Adipocyte (in vitro differentiated cells): ENCODE measurements at regions not wholly inside any gene's neighbourhood (a gene's known extent, or its start where the extent isn't known, plus 50 kb on each side); places are given as distances from the start of the nearest gene placed in this dataset.
"Not testable (repeated sequence)": the region's sequence is repeated elsewhere in the genome, so short reads cannot be mapped to it uniquely, and the experiment has no call there.

Experiments
- DNase-seq: peaks from one replicate; pipeline ENCODE4 v3.0.0-alpha.2; 2015; ENCODE audit warnings: low read depth
- H3K27me3 ChIP-seq: replicated peaks from 2 replicates; pipeline ENCODE4 v1.7.0; 2013; ENCODE audit warnings: mild to moderate bottlenecking, low read length, moderate library complexity; ENCODE audit not compliant: control insufficient read depth, insufficient read depth
- H3K36me3 ChIP-seq: 2 replicates; pipeline ENCODE4 v1.7.0; 2013; ENCODE audit warnings: low read length, mild to moderate bottlenecking, moderate library complexity; ENCODE audit not compliant: control insufficient read depth, insufficient read depth, severe bottlenecking
- H3K4me1 ChIP-seq: 2 replicates; pipeline ENCODE4 v1.7.0; 2013; ENCODE audit warnings: mild to moderate bottlenecking, low read length, moderate library complexity; ENCODE audit not compliant: control insufficient read depth, insufficient read depth
- H3K4me3 ChIP-seq: 2 replicates; pipeline ENCODE4 v1.7.0; 2013; ENCODE audit warnings: mild to moderate bottlenecking, low read length, moderate library complexity
- H3K9ac ChIP-seq: 2 replicates; pipeline ENCODE4 v1.7.0; 2013; ENCODE audit warnings: mild to moderate bottlenecking, low read length, moderate library complexity
- H3K9me3 ChIP-seq: 2 replicates; pipeline ENCODE4 v1.7.0; 2013; ENCODE audit warnings: mild to moderate bottlenecking, low read length, moderate library complexity; ENCODE audit not compliant: control insufficient read depth

DNA sequence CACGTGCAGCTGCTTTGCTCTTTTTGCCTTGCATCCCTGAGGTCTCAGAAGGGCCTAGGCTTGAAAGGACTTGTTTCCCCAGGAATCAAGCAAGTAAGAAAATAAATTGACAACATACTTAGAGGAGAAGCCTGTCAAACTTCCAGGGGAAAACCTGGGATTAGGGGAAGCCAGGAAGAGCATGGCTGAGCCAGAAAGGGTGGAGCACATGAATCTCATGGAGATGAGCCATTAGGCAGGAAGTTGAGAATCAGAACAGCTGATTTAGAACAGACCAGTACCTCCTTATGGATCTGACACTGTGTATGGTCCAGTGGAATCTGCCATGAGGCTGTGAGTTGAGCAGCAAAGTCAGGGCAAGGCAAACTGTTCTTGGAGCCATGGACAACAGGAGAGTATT, 511.0 kb downstream of the RPIA start:
- H3K4me3 ChIP-seq, H3K4me1 ChIP-seq, H3K9ac ChIP-seq, DNase-seq, H3K36me3 ChIP-seq, H3K9me3 ChIP-seq, H3K27me3 ChIP-seq: not testable (repeated sequence)

DNA sequence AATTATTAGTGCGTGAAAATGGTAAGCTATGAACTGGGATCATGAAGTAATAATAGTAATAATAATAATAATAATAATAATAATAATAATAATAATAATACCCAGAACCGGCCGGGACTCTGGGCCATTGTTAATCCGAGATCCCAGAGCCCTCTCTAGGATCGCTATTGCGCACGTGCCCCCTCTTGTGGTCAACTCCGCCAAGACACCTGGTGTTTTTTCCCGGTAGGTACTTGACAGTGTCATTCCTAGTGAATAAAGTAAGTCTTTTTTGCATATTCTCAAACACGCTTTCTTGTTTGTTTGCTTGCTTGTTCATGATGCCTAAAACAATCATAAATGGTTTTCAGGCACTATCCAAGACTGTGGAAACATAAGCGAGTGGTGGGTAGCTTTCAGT, 513.7 kb downstream of the RPIA start:
- H3K9ac ChIP-seq, H3K9me3 ChIP-seq, H3K27me3 ChIP-seq, H3K4me3 ChIP-seq, H3K36me3 ChIP-seq, H3K4me1 ChIP-seq: not testable (repeated sequence)
- peak; percentile 11 for DNase-seq

DNA sequence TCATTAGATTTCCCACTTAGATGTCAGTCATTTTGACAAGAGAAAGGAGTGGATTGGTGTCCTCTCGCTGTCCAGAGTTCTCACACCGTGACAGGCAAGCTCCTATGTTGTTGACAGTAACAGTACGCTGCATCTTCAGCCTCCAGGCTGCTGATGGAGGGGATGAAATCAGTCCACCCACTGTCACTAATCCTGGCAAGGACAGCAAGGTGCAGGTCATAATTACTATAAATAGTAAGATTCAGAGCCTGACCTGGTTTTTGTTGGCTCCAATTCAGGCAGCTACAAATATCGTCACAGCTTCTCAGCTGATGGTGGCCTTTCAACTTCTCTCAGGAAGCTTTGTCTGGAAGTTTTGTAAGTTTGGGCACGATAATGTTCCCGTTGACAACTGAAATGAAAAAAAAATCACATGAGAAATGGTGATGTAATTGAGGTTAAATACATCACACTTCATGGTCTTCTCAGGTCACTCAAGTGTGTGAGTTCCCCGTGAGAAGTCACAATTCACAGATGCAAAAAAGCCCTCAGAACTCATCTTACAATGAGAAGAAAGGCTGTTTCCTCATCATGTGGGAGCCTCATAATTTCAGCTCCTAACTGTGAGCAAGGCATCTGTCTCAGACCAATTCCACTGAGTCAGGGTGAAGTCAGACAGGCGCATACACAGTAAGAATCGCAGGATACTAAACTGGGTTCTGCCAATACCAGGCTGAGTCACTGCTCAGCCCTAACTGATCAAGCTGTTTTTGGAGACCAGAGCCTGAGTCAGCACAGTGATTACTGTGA, 516.9 kb downstream of the RPIA start:
- not testable (repeated sequence) for H3K4me1 ChIP-seq, H3K9me3 ChIP-seq, H3K9ac ChIP-seq, H3K4me3 ChIP-seq, H3K27me3 ChIP-seq, H3K36me3 ChIP-seq
- peak; percentile 4 for DNase-seq

DNA sequence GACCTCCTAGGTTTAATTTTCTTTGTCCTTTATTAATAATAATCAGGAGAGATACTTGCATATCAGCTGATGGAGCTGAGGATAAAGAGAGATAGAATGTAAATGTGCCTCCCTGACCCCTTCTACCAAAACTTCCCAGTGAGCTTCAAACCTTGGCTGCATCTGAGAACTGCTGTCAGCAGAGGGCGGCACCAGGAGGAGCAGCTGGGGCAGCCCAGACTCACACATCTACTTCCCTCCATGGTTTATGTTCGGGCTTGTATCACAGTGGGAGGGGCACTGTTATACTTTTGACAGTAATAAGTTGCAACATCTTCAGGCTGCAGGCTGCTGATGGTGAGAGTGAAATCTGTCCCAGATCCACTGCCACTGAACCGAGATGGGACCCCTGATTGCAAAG, 521.7 kb downstream of the RPIA start:
- H3K9ac ChIP-seq, H3K4me3 ChIP-seq, H3K27me3 ChIP-seq, H3K4me1 ChIP-seq, H3K9me3 ChIP-seq, H3K36me3 ChIP-seq: not testable (repeated sequence)
- DNase-seq, result peak; percentile 15

DNA sequence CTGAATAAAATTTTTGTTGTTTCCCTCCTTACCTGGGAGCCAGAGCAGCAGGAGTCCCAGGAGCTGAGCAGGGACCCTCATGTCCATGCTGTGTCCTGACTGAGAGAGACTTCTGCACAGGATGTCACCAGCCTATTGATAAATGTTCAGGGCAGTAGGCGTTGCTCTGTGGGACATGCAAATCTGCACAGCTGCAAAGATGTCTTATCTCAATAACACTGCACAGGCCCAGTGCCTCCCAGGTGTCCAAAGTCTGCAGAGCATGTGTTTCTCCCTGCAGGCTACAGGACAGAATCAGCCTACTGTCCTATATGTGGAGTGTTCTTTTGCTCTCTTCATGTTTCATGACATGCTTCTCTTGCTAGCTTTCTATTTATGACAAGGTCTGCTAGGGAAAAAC, 522.3 kb downstream of the RPIA start:
- H3K9me3 ChIP-seq, result not testable (repeated sequence)

DNA sequence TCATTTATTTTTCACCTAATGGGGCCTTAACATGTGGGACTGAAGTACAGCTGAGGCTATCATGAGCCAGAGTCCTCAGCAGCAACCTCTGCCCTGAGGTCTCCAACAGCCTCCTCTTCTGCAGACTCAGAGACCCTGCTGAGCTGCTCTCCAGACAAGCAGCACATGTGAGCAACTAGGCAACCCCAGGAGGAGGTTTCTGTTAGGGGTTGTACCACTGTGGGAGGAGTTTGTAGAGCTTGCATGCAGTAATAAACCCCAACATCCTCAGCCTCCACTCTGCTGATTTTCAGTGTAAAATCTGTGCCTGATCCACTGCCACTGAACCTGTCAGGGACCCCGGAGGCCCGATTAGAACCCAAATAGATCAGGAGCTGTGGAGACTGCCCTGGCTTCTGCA, 530.0 kb downstream of the RPIA start:
- not testable (repeated sequence) for DNase-seq, H3K4me1 ChIP-seq, H3K36me3 ChIP-seq, H3K4me3 ChIP-seq, H3K9me3 ChIP-seq, H3K9ac ChIP-seq, H3K27me3 ChIP-seq

More for the DNA sequence above, 522.3 kb downstream of the RPIA start:
- H3K27me3 ChIP-seq, H3K4me3 ChIP-seq, H3K4me1 ChIP-seq, H3K9ac ChIP-seq, DNase-seq, H3K36me3 ChIP-seq: not testable (repeated sequence)

DNA sequence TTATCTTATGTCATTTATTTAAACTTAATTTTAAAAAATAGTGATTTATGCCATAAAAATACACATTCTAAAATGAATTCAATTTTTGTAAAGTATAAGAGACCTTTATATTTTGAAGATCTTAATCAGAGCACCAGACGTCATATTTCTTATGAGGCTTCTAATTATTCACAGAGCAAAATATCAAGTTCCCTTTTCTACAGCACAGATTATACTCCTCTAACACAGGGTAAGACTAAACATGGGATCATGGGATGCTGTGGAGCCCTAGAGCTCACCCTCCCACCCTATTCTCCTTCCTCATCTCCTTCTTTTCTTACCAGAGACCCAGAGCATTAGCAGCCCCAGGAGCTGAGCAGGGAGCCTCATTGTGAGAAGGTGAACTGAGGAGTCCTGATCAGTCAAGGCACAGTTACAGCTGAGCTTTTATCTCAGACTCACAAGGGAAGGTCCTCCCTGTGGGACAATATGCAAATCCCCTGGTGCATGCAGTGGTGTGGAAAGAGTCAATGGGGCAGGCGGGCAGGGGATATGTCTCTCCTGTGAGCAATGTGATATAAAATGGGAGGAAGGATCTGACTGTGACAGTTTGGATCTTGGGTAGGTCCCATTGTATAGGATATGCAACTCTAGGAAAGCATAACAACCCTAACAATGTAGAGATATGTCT, 530.7 kb downstream of the RPIA start:
- not testable (repeated sequence) for H3K4me3 ChIP-seq, H3K9me3 ChIP-seq, H3K36me3 ChIP-seq, H3K27me3 ChIP-seq, DNase-seq, H3K4me1 ChIP-seq, H3K9ac ChIP-seq

DNA sequence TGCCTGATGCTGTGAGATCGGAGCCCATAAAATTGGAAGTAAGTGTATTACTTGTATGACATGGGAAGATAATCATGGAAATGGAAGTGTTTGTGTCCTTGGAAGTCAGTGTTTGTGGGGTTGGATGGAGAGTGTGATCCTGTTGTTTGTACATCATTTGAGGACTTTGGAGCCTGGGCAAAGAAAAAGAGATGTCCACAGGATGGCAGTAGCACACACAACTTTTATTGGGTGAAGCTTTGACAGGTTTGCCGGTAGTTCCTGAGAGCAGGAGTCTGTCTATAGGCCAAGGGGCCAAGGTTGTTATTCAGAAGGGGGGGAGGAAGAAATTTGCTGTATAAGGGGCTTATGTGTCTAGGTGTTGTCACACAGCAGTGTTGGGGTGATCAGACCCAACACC, 533.3 kb downstream of the RPIA start:
- not testable (repeated sequence) for DNase-seq, H3K4me1 ChIP-seq, H3K9me3 ChIP-seq, H3K4me3 ChIP-seq, H3K9ac ChIP-seq, H3K27me3 ChIP-seq, H3K36me3 ChIP-seq

DNA sequence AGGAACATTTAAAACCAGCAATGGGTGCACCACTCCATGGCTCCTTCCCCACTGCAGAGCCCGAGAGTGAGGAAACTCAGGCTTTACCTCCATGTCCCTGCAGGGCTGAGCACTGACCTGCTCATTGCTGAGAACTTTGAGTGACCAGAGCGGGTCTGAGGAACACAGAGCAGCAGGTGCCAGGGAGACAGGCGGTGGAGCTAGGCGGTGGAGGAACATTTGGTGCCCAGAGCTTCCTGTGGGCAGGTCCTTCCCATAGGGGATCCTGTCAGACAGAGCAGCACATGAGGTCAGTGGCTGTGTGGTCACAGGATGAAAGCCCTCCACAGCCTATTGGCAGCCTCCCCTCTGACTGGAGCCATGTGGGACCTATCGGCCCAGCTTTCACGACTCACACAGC, 538.5 kb downstream of the RPIA start:
- not testable (repeated sequence) for H3K4me1 ChIP-seq, H3K9me3 ChIP-seq

DNA sequence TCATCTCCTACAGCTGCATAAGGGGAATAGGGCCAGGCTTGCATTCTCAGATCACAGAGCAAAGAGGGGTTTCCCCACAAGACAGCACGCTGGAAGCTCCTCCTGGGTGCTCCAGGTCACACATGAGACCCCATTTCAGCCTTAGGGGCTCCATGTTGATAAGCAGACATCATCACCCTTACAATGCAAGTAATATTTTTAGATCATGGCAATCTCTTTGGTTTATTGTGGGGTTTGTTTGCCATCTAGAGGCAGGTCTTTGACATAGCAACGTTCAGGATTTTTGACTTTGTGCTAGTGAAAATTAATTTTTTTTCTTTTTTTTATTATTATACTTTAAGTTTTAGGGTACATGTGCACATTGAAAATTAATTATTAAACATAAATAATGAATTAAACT, 539.8 kb downstream of the RPIA start:
- not testable (repeated sequence) for H3K9ac ChIP-seq

More for the DNA sequence above, 538.5 kb downstream of the RPIA start:
- not testable (repeated sequence) for H3K4me3 ChIP-seq, H3K27me3 ChIP-seq, DNase-seq, H3K36me3 ChIP-seq, H3K9ac ChIP-seq

DNA sequence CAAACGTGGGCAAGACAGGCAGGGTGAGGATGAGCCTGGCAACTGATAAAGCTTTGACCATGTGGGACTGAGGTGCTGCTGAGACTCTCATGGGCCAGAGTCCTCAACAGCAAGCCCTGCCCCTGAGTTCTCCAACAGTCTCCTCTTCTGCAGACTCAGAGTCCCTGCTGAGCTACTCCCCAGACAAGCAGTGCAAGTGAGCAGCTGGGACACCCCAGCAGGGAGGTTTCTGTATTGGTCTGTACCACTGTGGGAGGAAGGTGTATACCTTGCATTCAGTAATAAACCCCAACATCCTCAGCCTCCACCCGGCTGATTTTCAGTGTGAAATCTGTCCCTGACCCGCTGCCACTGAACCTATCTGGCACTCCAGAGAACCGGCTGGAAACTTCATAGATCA, 542.5 kb downstream of the RPIA start:
- not testable (repeated sequence) for H3K9me3 ChIP-seq, H3K4me3 ChIP-seq, H3K27me3 ChIP-seq, H3K36me3 ChIP-seq, H3K9ac ChIP-seq, DNase-seq, H3K4me1 ChIP-seq

More for the DNA sequence above, 539.8 kb downstream of the RPIA start:
- not testable (repeated sequence) for DNase-seq, H3K27me3 ChIP-seq, H3K4me1 ChIP-seq, H3K4me3 ChIP-seq, H3K36me3 ChIP-seq, H3K9me3 ChIP-seq
